Breast epithelium (tissue), 3 donors: ENCODE measurements at regions not wholly inside any gene's neighbourhood (a gene's known extent, or its start where the extent isn't known, plus 50 kb on each side); places are given as distances from the start of the nearest gene placed in this dataset.

Experiments
- CTCF ChIP-seq, 3 donors: fragments of 450-650 bp; IDR thresholded peaks; one replicate each; pipeline ENCODE4 v1.5.1; 2016 to 2017; ENCODE audit warnings: antibody characterized with exemption in 3 of 3, mild to moderate bottlenecking in 3 of 3, moderate library complexity in 3 of 3
- POLR2A ChIP-seq: fragments of 450-650 bp; IDR thresholded peaks from one replicate; pipeline ENCODE4 v1.6.1; 2016; ENCODE audit warnings: antibody characterized with exemption, mild to moderate bottlenecking, moderate library complexity
- POLR2AphosphoS5 ChIP-seq, 3 donors: sonication (generic); formaldehyde crosslinking; IDR thresholded peaks; one replicate each; pipeline ENCODE4 v1.6.1; 2017; ENCODE audit warnings: antibody characterized with exemption in 3 of 3

- TF ChIP-seq CTCF (IDR thresholded peaks at IDR 0.05) (no peak), POLR2A (no peak), POLR2AphosphoS5 (IDR thresholded peaks at IDR 0.05) (no peak)
Observed at GRCh38 chr2:159860581-159861310, 62.7 kb upstream of the CD302 start.
